AG08396 (cell line): ENCODE measurements at regions not wholly inside any gene's neighbourhood (a gene's known extent, or its start where the extent isn't known, plus 50 kb on each side); places are given as distances from the start of the nearest gene placed in this dataset.

ENCODE experiments used
- DNase-seq: peaks from one replicate; pipeline ENCODE4 v3.0.0; 2012; ENCODE audit warnings: low spot score, mixed read lengths

GRCh38 chr22:46054091-46055073 lies 77.4 kb upstream of the WNT7B start:
- DNase-seq: peak; percentile 88

- no peak for DNase-seq
Observed at GRCh38 chr22:46055181-46055875, 78.4 kb upstream of the WNT7B start.

- DNase-seq: no peak
Observed at GRCh38 chr22:46055911-46056545, 79.1 kb upstream of the WNT7B start.

GRCh38 chr22:46056546-46057245 lies 79.7 kb upstream of the WNT7B start:
- no peak for DNase-seq

GRCh38 chr22:46057246-46058090 lies 80.5 kb upstream of the WNT7B start:
- no peak for DNase-seq

GRCh38 chr22:46058091-46058420 lies 81.1 kb upstream of the WNT7B start:
- peak; percentile 76 for DNase-seq

- no peak for DNase-seq
Observed at GRCh38 chr22:46058591-46059519, 81.9 kb upstream of the WNT7B start.

- no peak for DNase-seq
Observed at GRCh38 chr22:46060292-46061123, 83.5 kb upstream of the WNT7B start.

- no peak for DNase-seq
Observed at GRCh38 chr22:46061124-46061500, 84.2 kb upstream of the WNT7B start.

GRCh38 chr22:46061501-46062231 lies 84.7 kb upstream of the WNT7B start:
- no peak for DNase-seq

GRCh38 chr22:46062232-46062615 lies 85.3 kb upstream of the WNT7B start:
- DNase-seq: no peak

GRCh38 chr22:46062971-46063631 lies 86.1 kb upstream of the WNT7B start:
- DNase-seq: no peak

- no peak for DNase-seq
Observed at GRCh38 chr22:46063846-46064227, 86.5 kb upstream of the PPARA start.

GRCh38 chr22:46064228-46064965 lies 85.9 kb upstream of the PPARA start:
- DNase-seq: peak; percentile 32

GRCh38 chr22:46064966-46065666 lies 85.2 kb upstream of the PPARA start:
- peak; percentile 33 for DNase-seq

GRCh38 chr22:46065691-46066454 lies 84.5 kb upstream of the PPARA start:
- DNase-seq: no peak
